ENCODE measurements at regions not wholly inside any gene's neighbourhood (a gene's known extent, or its start where the extent isn't known, plus 50 kb on each side); places are given as distances from the start of the nearest gene placed in this dataset.
"Not testable (repeated sequence)": the region's sequence is repeated elsewhere in the genome, so short reads cannot be mapped to it uniquely, and the experiment has no call there.

- H3K27me3 Mint-ChIP-seq; H3K4me3 Mint-ChIP-seq; intact Hi-C loops (cut with micrococcal nuclease); ATAC-seq; POLR2A ChIA-PET; H3K36me3 Mint-ChIP-seq (ENCODE audit: low read depth); DNase-seq; H3K4me1 Mint-ChIP-seq (ENCODE audit: low read depth); H3K27ac Mint-ChIP-seq; CTCF ChIA-PET; H3K9me3 Mint-ChIP-seq: not testable (repeated sequence)
Observed at GRCh38 chr2:132220589-132220988, 58.8 kb upstream of the ANKRD30BL start.

DNA sequence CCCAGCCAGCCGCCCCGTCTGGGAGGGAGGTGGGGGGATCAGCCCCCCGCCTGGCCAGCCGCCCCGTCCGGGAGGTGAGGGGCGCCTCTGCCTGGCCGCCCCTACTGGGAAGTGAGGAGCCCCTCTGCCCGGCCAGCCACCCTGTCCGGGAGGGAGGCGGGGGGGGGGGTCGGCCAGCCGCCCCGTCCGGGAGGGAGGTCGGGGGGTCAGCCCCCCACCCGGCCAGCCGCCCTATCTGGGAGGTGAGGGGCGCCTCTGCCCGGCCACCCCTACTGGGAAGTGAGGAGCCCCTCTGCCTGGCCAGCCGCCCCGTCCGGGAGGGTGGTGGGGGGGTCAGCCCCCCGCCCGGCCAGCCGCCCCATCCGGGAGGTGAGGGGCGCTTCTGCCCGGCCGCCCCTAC, 60.1 kb upstream of the ANKRD30BL start:
- ATAC-seq; DNase-seq; H3K9me3 Mint-ChIP-seq; H3K4me1 Mint-ChIP-seq (ENCODE audit: low read depth); H3K4me3 Mint-ChIP-seq; POLR2A ChIA-PET; intact Hi-C loops (cut with micrococcal nuclease); H3K27ac Mint-ChIP-seq; CTCF ChIA-PET; H3K36me3 Mint-ChIP-seq (ENCODE audit: low read depth); H3K27me3 Mint-ChIP-seq: not testable (repeated sequence)

DNA sequence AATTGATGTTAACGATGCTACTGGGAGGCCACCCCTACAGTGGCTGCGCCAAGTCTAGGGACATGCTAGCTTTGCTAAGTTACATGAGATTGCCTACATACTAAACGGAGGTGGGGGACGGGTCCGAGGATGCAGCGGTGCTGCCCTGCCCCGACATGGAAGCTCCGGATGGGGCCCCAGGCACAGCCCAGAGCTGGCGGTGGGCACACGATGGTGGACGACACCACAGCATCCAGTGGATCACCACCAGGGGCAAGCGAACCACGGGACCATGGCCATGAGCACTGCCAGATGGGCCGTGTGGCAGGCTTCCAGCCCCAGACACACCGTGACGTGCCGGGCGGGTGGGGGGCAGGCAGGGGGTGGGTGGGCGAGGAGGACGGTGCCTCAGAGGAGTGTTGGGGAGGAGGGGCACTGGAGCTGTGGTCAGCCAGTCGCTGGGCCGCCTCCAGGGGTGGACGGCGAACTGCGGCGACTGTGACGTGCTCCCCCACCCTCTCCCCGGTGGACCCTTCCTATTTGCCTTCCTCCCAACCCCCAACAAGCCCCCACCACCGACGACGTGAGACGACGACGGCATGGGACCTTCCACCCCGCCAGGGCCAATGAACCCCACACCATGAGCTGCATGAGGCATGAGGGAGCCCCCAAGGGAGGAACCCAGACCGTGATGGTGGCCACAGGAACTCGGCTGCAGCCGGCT, 90.6 kb upstream of the ANKRD30BL start:
- no peaks in the 10 kb centered on the region for H3K4me1 Mint-ChIP-seq (ENCODE audit: low read depth)
- CTCF ChIA-PET, result no interaction called here
- no peak overlapping the region for H3K4me3 Mint-ChIP-seq
- intact Hi-C loops (cut with micrococcal nuclease), result no loop called here
- no peak for ATAC-seq
- H3K27ac Mint-ChIP-seq, result no peak overlapping the region
- no peak for DNase-seq
- TF ChIP-seq, protein P1, sequence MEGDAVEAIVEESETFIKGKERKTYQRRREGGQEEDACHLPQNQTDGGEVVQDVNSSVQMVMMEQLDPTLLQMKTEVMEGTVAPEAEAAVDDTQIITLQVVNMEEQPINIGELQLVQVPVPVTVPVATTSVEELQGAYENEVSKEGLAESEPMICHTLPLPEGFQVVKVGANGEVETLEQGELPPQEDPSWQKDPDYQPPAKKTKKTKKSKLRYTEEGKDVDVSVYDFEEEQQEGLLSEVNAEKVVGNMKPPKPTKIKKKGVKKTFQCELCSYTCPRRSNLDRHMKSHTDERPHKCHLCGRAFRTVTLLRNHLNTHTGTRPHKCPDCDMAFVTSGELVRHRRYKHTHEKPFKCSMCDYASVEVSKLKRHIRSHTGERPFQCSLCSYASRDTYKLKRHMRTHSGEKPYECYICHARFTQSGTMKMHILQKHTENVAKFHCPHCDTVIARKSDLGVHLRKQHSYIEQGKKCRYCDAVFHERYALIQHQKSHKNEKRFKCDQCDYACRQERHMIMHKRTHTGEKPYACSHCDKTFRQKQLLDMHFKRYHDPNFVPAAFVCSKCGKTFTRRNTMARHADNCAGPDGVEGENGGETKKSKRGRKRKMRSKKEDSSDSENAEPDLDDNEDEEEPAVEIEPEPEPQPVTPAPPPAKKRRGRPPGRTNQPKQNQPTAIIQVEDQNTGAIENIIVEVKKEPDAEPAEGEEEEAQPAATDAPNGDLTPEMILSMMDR (IDR thresholded peaks at IDR 0.05), result no peak
- POLR2A ChIA-PET, result no interaction called here
- peaks cover 1% of the 10 kb centered on the region for H3K36me3 Mint-ChIP-seq (ENCODE audit: low read depth)
- peaks cover 26% of the 10 kb centered on the region for H3K9me3 Mint-ChIP-seq
- H3K27me3 Mint-ChIP-seq, result peaks cover 9% of the 10 kb centered on the region

DNA sequence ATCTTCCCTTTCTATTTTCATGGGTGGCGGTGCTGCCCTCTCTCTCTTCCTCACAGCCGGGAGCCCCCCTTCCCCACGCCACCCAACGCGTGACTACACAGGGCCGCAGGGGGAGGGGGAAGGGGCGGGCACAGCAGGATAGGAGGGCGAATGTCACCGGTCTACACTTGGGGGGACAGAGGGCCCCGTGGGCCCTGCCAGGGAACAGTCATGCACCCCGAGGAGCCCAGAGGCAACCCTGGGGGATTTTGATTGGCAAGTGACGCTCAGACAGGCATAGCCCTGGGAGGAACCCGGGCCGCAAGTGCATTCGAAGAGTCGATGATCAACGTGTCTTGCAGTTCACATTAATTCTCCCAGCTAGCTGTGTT, 91.1 kb upstream of the ANKRD30BL start:
- ChIA-PET CTCF (no interaction called here), POLR2A (no interaction called here)
- intact Hi-C loops (cut with micrococcal nuclease), result no loop called here
- Mint-ChIP-seq H3K4me1 (ENCODE audit: low read depth) (no peaks in the 10 kb centered on the region), H3K9me3 (peaks cover 26% of the 10 kb centered on the region), H3K4me3 (no peak overlapping the region), H3K36me3 (ENCODE audit: low read depth) (peaks cover 3% of the 10 kb centered on the region), H3K27ac (no peak overlapping the region), H3K27me3 (peaks cover 12% of the 10 kb centered on the region)
- TF ChIP-seq, protein P1 (IDR thresholded peaks at IDR 0.05), result no peak
- DNase-seq (no peak), ATAC-seq (no peak)

DNA sequence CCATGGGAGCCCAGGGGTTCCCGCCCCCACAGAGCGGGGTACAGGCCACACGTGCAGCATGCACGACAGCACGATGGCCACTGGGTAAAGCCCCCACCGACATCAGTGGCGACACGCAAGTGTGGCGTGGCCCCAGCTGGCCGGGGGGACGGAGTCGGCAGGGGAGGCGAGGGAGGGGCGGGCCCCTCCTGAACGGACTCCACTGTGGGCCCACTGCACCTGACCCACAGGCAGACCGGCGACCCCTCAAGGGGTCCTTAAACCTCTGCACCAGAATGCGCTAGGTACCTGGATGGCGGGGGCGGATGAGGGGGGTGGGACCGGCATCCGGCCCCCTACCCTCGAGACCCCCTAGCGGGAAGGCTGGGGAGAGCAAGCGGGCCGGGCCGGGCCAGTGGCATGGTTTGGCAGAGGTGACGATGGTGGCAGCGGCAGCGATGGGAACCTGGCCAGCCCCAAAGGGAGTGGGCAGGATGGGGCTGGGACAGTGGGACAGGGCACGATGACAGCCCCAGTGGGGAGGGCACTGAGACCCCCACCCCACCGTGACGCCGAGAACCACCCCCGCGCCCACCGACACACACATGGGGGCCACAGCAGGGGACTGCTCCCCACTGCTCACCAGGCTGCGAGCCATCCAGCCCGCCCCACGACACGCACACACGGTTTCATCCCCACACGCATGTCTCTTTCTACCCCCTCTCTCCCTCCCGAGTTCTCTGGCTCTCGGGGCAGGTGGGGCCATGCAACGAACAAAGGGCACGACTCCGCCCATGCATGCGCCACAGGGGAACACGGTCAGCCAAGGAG, 91.9 kb upstream of the ANKRD30BL start:
- H3K4me3 Mint-ChIP-seq, result no peak overlapping the region
- ChIA-PET POLR2A (no interaction called here), CTCF (no interaction called here)
- TF ChIP-seq, protein P1 (IDR thresholded peaks at IDR 0.05), result no peak
- peaks cover 12% of the 10 kb centered on the region for H3K27me3 Mint-ChIP-seq
- intact Hi-C loops (cut with micrococcal nuclease), result no loop called here
- peaks cover 3% of the 10 kb centered on the region for H3K36me3 Mint-ChIP-seq (ENCODE audit: low read depth)
- DNase-seq (no peak), ATAC-seq (no peak)
- H3K4me1 Mint-ChIP-seq (ENCODE audit: low read depth), result no peaks in the 10 kb centered on the region
- H3K27ac Mint-ChIP-seq, result no peak overlapping the region
- H3K9me3 Mint-ChIP-seq, result peaks cover 23% of the 10 kb centered on the region

DNA sequence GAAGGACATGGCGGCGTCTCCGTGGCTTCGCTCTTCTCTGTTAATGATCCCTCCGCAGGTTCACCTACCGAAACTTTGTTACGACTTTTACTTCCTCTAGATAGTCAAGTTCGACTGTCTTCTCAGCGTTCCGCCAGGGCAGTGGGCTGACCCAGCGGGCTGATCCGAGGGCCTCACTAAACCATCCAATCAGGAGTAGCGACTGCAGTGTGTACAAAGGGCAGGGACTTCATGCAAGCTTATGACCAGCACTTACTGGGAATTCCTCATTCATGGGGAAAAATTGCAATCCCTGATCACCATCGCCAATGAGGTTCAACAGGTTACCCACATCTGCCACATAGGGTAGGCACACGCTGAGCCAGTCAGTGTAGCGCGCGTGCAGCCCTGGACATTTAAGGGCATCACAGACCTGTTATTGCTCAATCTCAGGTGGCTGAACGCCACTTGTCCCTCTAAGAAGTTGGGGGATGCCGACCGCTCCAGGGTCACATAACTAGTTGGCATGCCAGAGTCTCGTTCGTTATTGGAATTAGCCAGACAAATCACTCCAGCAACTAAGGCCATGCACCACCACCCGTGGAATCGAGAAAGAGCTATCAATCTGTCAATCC, 92.7 kb upstream of the ANKRD30BL start:
- POLR2A ChIA-PET; H3K27ac Mint-ChIP-seq; H3K36me3 Mint-ChIP-seq (ENCODE audit: low read depth); CTCF ChIA-PET; H3K4me3 Mint-ChIP-seq; H3K4me1 Mint-ChIP-seq (ENCODE audit: low read depth); DNase-seq; ATAC-seq; intact Hi-C loops (cut with micrococcal nuclease): not testable (repeated sequence)
- H3K27me3 Mint-ChIP-seq, result peaks cover 14% of the 10 kb centered on the region
- peaks cover 19% of the 10 kb centered on the region for H3K9me3 Mint-ChIP-seq
